ENCODE measurements at regions not wholly inside any gene's neighbourhood (a gene's known extent, or its start where the extent isn't known, plus 50 kb on each side); places are given as distances from the start of the nearest gene placed in this dataset.

GRCh38 chr7:45446195-45446944, 127.8 kb upstream of the ADCY1 start:
- TF ChIP-seq CTCF (IDR thresholded peaks at IDR 0.05): no peak
- no peak for ATAC-seq (ENCODE audit: low FRiP score)
- DNase-seq (ENCODE audit: low spot score): no peak

- DNase-seq (ENCODE audit: low spot score) (no peak), ATAC-seq (ENCODE audit: low FRiP score) (no peak)
- no peak for TF ChIP-seq CTCF (IDR thresholded peaks at IDR 0.05)
These were observed 126.9 kb upstream of the ADCY1 start for GRCh38 chr7:45447296-45447695.

GRCh38 chr7:45450571-45451204, 123.5 kb upstream of the ADCY1 start:
- ATAC-seq (ENCODE audit: low FRiP score) (no peak), DNase-seq (ENCODE audit: low spot score) (no peak)
- TF ChIP-seq CTCF (IDR thresholded peaks at IDR 0.05): no peak

- no peak for TF ChIP-seq CTCF (IDR thresholded peaks at IDR 0.05)
- ATAC-seq (ENCODE audit: low FRiP score): no peak
- no peak for DNase-seq (ENCODE audit: low spot score)
These were observed 122.7 kb upstream of the ADCY1 start for GRCh38 chr7:45451342-45452035.

- TF ChIP-seq CTCF (IDR thresholded peaks at IDR 0.05): no peak
- no peak for DNase-seq (ENCODE audit: low spot score)
These were observed 119.4 kb upstream of the ADCY1 start for GRCh38 chr7:45454771-45455170.

GRCh38 chr7:45455662-45456061, 118.5 kb upstream of the ADCY1 start:
- ATAC-seq (ENCODE audit: low FRiP score): no peak

More at GRCh38 chr7:45454771-45455170, 119.4 kb upstream of the ADCY1 start:
- ATAC-seq (ENCODE audit: low FRiP score): no peak

More at GRCh38 chr7:45455662-45456061, 118.5 kb upstream of the ADCY1 start:
- DNase-seq (ENCODE audit: low spot score): no peak
- TF ChIP-seq CTCF (IDR thresholded peaks at IDR 0.05): no peak
